Gastrocnemius medialis (tissue), 4 donors: ENCODE measurements at regions not wholly inside any gene's neighbourhood (a gene's known extent, or its start where the extent isn't known, plus 50 kb on each side); places are given as distances from the start of the nearest gene placed in this dataset.

ENCODE experiments used
- ATAC-seq, 2 donors: fragments of 150-250 bp; one replicate each; pipeline ENCODE4 v1.9.1; 2016
- DNase-seq, 2 donors: peaks; one replicate each; pipeline ENCODE4 v3.0.0-alpha.2; 2019
- H3K27ac ChIP-seq, 4 donors: fragments of 200-600 bp; sonication (generic); 1 replicate in 1 of 4; 2 replicates in 3 of 4; pipeline ENCODE4 v1.5.1; 2016 to 2018; ENCODE audit warnings: mild to moderate bottlenecking in 2 of 4, moderate library complexity in 1 of 4
- H3K27me3 ChIP-seq, 3 donors: fragments of 200-600 bp; sonication (generic) in 2 of 3; 1 replicate in 1 of 3; 2 replicates in 2 of 3; pipeline versions ENCODE4 v1.5.1 to v1.6.0; 2016 to 2019; ENCODE audit warnings: mild to moderate bottlenecking in 1 of 3, moderate library complexity in 1 of 3
- H3K36me3 ChIP-seq, 2 donors: fragments of 200-600 bp; sonication (generic) in 1 of 2; one replicate each; pipeline ENCODE4 v1.5.1; 2017 to 2018
- H3K4me1 ChIP-seq, 2 donors: fragments of 200-600 bp; sonication (generic) in 1 of 2; one replicate each; pipeline ENCODE4 v1.5.1; 2016 to 2017; ENCODE audit warnings: mild to moderate bottlenecking in 2 of 2
- H3K4me3 ChIP-seq, 4 donors: fragments of 200-600 bp; sonication (generic) in 3 of 4; 1 replicate in 1 of 4; 2 replicates in 3 of 4; pipeline ENCODE4 v1.5.1; 2016 to 2019; ENCODE audit warnings: mild to moderate bottlenecking in 2 of 4
- H3K9me3 ChIP-seq, 3 donors: fragments of 200-600 bp; sonication (generic) in 2 of 3; 1 replicate in 1 of 3; 2 replicates in 2 of 3; pipeline ENCODE4 v1.5.1; 2016 to 2019
- POLR2A ChIP-seq, 2 donors: fragments of 450-650 bp; IDR thresholded peaks; one replicate each; pipeline ENCODE4 v1.6.1; 2017; ENCODE audit warnings: antibody characterized with exemption in 2 of 2, mild to moderate bottlenecking in 2 of 2, moderate library complexity in 2 of 2
- in situ Hi-C, 4 donors: fragments of 200-750 bp; cut with MboI; loops; one replicate each; pipeline versions ENCODE4 v1.15.0 to v1.8.0; 2017; ENCODE audit warnings: low sequenced_read_pairs in 4 of 4
- intact Hi-C: fragments of 100-400 bp; cut with DNase I; formaldehyde crosslinking; loops from one replicate; pipeline ENCODE4 v1.15.1; 2023; ENCODE audit warnings: low total_unique reads
- TF ChIP-seq, protein P1 (sequence below), 5 experiments: fragments of 450-650 bp in 3 of 5; fragments of 200-600 bp in 2 of 5; sonication (generic) in 2 of 5; IDR thresholded peaks in 4 of 5; conservative IDR thresholded peaks in 1 of 5; 1 replicate in 4 of 5; 2 replicates in 1 of 5; pipeline ENCODE4 v1.5.1; 2016 to 2019; ENCODE audit warnings: antibody characterized with exemption in 5 of 5, mild to moderate bottlenecking in 3 of 5, moderate library complexity in 3 of 5

DNA sequence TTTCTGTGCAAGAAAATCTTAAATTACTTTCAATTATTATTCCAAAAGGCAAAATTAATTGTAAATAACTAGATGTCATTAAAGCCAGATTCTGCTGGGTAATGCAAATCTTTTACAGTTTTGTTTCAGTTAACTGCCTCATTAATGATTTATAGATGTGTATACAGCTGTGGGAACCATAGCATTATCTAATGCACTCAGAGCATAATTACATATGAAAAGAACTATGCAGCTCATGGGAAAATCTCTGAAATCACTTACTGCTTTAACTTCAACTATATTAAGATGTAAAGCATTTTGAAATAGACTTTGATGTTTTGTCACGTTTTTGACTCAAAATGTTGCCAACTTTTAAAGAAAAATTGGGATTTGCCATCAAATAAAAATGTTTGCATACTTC, 630.3 kb upstream of the KLHL4 start:
- no peak overlapping the region for H3K4me3 ChIP-seq
- H3K27ac ChIP-seq: no peak overlapping the region
- TF ChIP-seq, protein P1, sequence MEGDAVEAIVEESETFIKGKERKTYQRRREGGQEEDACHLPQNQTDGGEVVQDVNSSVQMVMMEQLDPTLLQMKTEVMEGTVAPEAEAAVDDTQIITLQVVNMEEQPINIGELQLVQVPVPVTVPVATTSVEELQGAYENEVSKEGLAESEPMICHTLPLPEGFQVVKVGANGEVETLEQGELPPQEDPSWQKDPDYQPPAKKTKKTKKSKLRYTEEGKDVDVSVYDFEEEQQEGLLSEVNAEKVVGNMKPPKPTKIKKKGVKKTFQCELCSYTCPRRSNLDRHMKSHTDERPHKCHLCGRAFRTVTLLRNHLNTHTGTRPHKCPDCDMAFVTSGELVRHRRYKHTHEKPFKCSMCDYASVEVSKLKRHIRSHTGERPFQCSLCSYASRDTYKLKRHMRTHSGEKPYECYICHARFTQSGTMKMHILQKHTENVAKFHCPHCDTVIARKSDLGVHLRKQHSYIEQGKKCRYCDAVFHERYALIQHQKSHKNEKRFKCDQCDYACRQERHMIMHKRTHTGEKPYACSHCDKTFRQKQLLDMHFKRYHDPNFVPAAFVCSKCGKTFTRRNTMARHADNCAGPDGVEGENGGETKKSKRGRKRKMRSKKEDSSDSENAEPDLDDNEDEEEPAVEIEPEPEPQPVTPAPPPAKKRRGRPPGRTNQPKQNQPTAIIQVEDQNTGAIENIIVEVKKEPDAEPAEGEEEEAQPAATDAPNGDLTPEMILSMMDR (IDR thresholded peaks at IDR 0.05 in 4 of 5, conservative IDR thresholded peaks at IDR 0.05 in 1 of 5): no peak
- DNase-seq (no peak), ATAC-seq (no peak)
- in situ Hi-C loops: no loop called here
- peaks cover 0 to 3% (median 0%) of the 10 kb centered on the region in 3 donors for H3K27me3 ChIP-seq
- H3K9me3 ChIP-seq: no peaks in the 10 kb centered on the region
- no peaks in the 10 kb centered on the region for H3K36me3 ChIP-seq
- no peaks in the 10 kb centered on the region for H3K4me1 ChIP-seq
- intact Hi-C loops: loop anchor here (5.0 kb wide), 1 partner anchor 280 kb away; no protein-coding TSS in a partner anchor

DNA sequence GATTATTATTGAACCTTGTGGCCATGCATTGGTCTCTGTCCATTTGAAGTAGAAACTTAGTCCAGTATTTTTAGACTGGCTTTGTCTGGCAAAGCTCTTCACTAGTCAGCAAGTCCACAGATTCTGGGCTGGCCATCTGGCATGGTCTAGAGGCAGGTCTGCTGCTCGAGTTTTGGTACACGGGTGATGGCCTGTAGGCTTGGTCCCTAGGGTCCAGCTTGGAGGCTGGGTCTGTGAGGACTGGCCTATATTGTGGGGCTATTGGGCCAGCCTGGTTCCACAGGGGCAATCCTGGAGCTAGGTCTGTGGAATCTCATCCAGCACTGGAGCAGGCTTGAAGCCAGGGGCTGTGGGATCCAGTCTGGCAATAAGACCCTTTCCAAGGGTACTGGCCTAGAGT, 607.6 kb upstream of the KLHL4 start:
- Histone ChIP-seq H3K4me3 (no peak overlapping the region), H3K4me1 (no peaks in the 10 kb centered on the region), H3K36me3 (no peaks in the 10 kb centered on the region), H3K27me3 (no peaks in the 10 kb centered on the region), H3K27ac (no peak overlapping the region), H3K9me3 (no peaks in the 10 kb centered on the region)
- in situ Hi-C loops (no loop called here), intact Hi-C loops (no loop called here)
- DNase-seq (no peak), ATAC-seq (no peak)
- no peak for TF ChIP-seq POLR2A (IDR thresholded peaks at IDR 0.05)
- TF ChIP-seq, protein P1 (IDR thresholded peaks at IDR 0.05 in 4 of 5, conservative IDR thresholded peaks at IDR 0.05 in 1 of 5): no peak

GRCh38 chrX:86910602-86911311, 606.8 kb upstream of the KLHL4 start:
- no peak for TF ChIP-seq POLR2A (IDR thresholded peaks at IDR 0.05)
- TF ChIP-seq, protein P1 (IDR thresholded peaks at IDR 0.05 in 4 of 5, conservative IDR thresholded peaks at IDR 0.05 in 1 of 5): no peak
- intact Hi-C loops: no loop called here
- no peak for DNase-seq
- H3K4me1 ChIP-seq: no peaks in the 10 kb centered on the region
- no peaks in the 10 kb centered on the region for H3K9me3 ChIP-seq
- no peak for ATAC-seq
- no peaks in the 10 kb centered on the region for H3K27me3 ChIP-seq
- H3K27ac ChIP-seq: no peak overlapping the region
- H3K4me3 ChIP-seq: no peak overlapping the region
- in situ Hi-C loops: no loop called here
- no peaks in the 10 kb centered on the region for H3K36me3 ChIP-seq

DNA sequence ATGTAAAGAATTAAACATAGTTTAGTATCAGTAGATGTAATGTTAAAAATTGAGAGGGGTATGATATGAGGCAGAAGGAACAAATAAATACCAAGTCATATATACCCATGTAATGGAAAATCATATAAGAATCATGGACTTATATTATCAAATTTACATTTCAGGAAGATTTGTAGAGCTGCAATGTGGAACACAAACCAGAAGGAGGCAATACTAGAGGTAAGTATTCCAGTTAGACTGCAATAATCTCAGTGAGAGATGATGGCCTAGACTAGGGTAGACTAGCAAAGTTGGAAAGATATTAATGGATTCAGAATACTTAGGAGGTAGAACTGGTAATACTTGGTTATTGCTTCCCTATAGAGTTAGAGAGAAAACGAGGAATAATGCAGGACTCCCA, 603.0 kb upstream of the KLHL4 start:
- Histone ChIP-seq H3K27me3 (no peaks in the 10 kb centered on the region), H3K36me3 (no peaks in the 10 kb centered on the region), H3K9me3 (no peaks in the 10 kb centered on the region), H3K4me1 (no peaks in the 10 kb centered on the region), H3K27ac (no peak overlapping the region), H3K4me3 (no peak overlapping the region)
- TF ChIP-seq POLR2A (IDR thresholded peaks at IDR 0.05): no peak
- TF ChIP-seq, protein P1 (IDR thresholded peaks at IDR 0.05 in 4 of 5, conservative IDR thresholded peaks at IDR 0.05 in 1 of 5): no peak
- in situ Hi-C loops: no loop called here
- intact Hi-C loops: no loop called here
- ATAC-seq (no peak), DNase-seq (no peak)

DNA sequence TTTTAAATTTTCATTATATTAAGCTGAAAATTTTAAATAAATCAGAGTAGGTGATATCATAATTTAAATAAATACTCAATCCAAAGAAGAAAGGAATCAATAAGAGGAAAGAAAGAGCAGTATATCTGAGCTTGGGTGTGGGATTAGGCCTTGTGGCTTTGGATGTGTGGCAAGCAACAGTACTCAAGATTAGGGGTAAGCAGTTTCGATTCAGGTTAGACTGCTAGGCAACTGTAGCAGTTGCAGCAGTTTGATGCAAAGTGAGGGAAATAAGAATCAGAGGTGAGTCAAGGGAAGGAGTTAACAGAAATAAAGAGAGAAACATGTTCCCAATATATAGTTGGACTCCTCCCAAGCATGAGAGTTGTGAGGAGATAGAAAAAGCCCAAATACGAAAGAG, 599.6 kb upstream of the KLHL4 start:
- DNase-seq (no peak), ATAC-seq (no peak)
- TF ChIP-seq POLR2A (IDR thresholded peaks at IDR 0.05): no peak
- TF ChIP-seq, protein P1 (IDR thresholded peaks at IDR 0.05 in 4 of 5, conservative IDR thresholded peaks at IDR 0.05 in 1 of 5): no peak
- no peak overlapping the region for H3K27ac ChIP-seq
- no peaks in the 10 kb centered on the region for H3K9me3 ChIP-seq
- in situ Hi-C loops (no loop called here), intact Hi-C loops (no loop called here)
- H3K4me3 ChIP-seq: no peak overlapping the region
- no peaks in the 10 kb centered on the region for H3K4me1 ChIP-seq
- no peaks in the 10 kb centered on the region for H3K36me3 ChIP-seq
- H3K27me3 ChIP-seq: no peaks in the 10 kb centered on the region
